HG02840 (cell line): ENCODE measurements at regions not wholly inside any gene's neighbourhood (a gene's known extent, or its start where the extent isn't known, plus 50 kb on each side); places are given as distances from the start of the nearest gene placed in this dataset.

ENCODE experiments used
- ATAC-seq: cut with Tn5 transposase; IDR thresholded peaks from one replicate; pipeline ENCODE4 v1.9.1; 2021; ENCODE audit warnings: mild to moderate bottlenecking, moderate library complexity, moderate number of reproducible peaks; ENCODE audit not compliant: unreplicated experiment, low FRiP score

- ATAC-seq, result no peak
These were observed 275.9 kb downstream of the RBM43 start for GRCh38 chr2:150985741-150986140.

DNA sequence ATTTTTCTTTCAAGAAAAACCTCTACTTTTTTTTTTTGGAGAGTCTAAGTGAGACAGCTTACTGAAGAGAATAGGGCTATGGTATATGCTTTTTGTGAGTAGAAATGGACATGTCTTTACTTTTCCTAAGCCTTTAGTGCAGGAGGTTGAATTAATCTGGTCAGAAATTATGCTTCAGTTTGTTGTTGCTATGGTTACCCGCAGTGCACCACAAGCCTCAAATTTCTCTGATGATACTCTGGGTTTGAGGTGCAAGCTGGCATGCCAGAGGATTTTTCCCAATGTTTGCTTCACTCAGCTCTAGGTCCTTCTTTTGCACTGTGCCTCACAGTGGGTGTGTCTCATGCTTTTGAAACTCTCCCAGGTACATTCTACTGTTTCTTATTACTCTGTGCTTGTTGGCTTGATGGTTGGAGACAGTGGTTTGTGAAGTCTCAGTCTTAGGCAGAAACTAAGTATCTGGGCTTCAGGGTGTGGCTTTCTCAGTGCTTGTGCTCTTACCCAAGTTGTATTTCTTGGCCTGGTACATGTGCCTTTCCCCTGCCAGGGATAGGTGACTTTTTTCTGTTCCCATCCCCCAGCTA lies 278.3 kb downstream of the RBM43 start:
- no peak for ATAC-seq

- ATAC-seq, result no peak
These were observed 279.8 kb downstream of the RBM43 start for GRCh38 chr2:150981826-150982225.

DNA sequence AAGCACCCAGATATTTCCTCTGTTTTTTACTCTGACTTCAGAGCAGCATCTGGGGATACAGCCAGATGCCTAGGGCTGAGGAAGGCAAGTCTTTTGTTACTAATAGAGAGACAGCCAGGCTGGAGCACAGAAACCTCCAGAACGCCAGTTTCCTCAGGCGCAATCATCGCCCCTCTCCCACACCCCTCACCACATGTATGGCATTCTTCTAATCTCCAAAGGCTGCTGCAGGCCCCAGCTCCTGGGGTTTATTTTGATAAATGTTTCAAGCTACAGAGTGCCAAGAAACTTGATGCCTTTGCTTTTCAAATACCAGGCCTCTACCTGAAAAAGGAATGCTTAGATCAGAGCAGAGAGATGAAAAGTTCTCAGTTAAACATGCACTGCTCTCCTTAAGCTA lies 283.6 kb downstream of the RBM43 start:
- no peak for ATAC-seq

DNA sequence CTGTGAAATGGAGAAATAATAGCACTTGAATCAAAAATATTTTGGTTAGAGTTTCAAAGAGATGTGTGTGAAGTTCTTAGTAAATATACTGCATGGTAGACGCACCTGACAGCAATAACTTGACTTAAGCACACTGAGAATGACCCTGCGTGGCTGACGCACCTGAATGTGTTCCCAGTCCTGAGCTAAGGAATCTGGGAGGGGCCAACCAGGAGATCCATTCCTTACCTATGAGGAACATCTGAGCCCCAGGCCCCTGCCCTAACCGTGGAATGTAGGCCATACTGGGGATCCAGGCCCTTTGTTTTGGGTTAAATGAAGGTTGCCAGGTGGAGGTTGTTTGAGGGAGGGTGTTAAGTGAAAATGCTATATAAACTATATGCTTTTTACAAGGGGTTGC lies 284.4 kb downstream of the RBM43 start:
- no peak for ATAC-seq

DNA sequence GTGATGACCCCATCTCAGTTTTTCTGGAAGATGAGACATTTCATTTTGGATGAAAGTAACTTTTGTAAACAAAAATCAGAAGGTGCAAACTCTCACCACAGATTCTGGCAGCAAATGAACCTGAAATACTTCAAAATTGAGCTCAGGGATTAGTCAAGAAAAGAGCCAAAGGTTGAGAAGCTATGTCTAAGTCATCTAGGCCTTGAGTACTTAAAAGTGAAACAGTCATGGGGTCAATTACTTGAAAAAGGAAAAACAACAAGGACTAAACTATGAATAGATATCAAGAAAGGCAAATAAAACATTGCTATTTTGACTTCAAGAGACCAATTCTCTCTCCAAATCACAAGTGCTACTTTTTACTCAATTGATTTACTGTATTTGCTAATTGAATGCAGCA lies 285.1 kb downstream of the RBM43 start:
- no peak for ATAC-seq

DNA sequence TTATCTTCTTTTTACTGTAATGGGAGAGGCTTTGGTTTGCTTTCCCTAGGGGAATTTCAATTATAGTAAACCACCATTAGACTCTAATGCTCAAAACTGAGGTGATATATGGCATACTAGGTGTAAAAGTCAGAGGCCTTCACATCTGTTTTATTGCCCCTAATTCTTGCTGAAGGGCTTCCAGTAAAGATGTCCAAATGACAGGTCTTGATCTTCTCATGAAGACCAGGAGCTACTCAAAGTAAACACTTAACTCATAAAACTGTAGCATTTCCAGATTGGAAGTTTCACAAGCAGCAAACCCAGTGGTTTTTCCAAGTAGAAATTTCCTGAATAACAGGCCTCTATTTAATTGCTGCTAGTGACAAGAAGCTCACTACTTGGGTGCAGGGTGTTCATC lies 286.8 kb downstream of the RBM43 start:
- ATAC-seq, result no peak

DNA sequence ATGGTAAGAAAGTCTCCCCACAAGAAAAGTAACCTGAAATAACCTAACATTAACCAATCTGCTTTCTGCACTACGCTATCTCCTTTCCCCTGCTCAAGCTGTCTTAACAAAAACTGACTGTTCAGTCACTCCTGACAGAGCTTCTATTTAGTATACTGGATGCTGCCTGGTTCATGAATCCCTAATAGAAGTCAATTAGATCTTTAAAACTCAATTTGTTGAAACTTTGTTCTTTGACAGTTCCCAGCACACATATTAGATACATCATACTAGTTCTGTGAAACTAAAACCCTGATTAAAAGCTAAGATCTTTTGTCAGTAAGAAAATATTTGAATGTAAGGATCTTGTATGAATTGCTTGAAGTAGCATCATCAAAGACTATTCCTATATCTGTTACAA lies 287.4 kb downstream of the RBM43 start:
- ATAC-seq, result no peak

GRCh38 chr2:150971910-150972309 lies 289.8 kb downstream of the RBM43 start:
- no peak for ATAC-seq

DNA sequence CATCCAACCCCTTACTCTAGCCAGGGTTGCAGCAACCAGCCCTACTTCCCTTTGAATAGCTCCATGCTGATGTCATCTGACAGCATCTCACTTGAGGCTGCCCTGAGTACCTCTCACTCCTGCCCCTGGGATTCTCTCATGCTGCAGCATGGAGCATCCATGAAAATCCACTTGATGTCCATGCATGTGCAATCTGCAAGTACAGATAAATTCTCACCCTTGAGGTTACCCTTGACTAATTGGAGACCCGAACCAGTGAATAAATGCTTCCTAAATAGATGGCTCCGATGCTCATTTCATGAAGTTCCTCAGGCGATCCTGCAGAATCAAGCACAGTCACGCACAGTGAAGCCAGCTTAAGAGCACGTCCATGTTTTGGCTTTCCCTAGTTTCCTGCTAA lies 298.3 kb downstream of the RBM43 start:
- ATAC-seq, result no peak

GRCh38 chr2:150955231-150955630 lies 306.4 kb downstream of the RBM43 start:
- no peak for ATAC-seq

DNA sequence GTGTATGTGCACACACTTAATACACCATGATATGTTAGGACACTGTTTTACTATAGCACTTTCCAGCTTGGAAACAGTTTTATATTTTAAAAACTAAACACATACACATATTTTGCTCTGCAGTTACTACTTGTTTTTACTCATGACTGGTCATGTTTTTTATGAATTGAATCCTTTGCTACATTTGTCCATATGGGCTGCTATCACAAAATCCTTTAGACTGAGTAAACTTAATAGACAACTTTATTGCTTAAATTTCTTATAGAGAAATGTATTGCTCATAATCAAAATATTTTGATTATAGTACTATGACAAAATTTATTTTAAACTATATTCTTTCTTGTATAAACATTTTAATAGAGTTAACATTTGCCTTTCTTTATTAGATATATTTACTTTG lies 314.8 kb downstream of the RBM43 start:
- no peak for ATAC-seq

DNA sequence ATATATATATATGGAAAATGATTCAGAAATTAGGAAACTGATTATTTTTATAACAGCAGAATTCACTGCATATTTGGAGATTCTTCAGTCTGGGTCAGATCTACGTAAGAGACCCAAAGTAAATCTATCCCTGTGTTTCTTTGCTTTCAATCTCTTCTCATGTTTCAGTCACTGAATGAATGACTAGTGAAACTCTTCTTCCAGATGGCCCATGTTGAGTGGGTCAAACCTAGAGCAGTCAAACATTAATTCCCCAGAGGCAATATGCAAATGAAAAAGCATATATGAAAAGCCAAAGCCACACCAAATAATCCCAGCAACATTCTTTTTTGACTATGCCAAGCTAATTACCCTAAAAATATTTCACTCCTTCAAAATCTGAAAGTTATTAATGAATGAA lies 317.3 kb downstream of the RBM43 start:
- no peak for ATAC-seq

DNA sequence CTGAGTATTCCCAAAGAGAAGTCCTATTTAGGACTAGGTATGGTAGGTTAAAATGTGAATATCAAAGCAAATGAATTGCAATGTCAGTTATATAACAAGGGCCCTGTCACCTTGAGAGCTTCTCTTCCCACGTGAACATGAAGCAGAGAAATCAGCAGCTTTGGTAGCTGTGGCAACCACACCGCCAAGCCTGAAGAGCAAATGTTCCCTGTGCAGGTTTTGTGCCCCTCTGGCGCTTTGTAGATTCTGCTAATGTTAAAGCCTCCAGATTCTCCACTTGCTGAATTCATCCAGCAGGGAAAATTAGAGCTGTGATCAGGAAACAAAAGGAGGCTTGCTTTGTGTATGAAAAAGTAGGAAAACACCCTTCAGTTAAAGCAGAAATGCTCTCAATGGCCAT lies 322.6 kb downstream of the RBM43 start:
- no peak for ATAC-seq

GRCh38 chr2:150938527-150938926 lies 323.1 kb downstream of the RBM43 start:
- ATAC-seq, result no peak

- no peak for ATAC-seq
These were observed 324.6 kb downstream of the RBM43 start for GRCh38 chr2:150937030-150937429.

DNA sequence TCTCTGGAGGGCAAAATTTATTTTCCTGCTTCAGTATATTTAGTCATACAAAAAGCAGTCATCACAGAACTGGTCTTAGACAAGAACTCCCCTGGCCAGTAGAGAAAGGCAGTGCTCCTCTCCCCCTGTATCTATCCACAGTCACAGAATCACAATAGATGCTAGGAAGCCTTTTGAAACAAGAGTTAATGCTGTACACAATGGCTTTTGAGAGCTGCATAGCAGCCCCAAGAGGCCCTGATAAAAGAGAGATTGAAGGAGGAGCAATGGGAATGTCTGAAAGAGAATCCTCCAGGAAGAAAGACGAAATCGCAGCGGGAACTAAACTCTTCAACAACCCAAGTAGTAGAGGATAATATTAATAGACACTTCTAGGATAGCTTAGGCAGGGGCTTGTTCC lies 330.2 kb downstream of the RBM43 start:
- no peak for ATAC-seq

DNA sequence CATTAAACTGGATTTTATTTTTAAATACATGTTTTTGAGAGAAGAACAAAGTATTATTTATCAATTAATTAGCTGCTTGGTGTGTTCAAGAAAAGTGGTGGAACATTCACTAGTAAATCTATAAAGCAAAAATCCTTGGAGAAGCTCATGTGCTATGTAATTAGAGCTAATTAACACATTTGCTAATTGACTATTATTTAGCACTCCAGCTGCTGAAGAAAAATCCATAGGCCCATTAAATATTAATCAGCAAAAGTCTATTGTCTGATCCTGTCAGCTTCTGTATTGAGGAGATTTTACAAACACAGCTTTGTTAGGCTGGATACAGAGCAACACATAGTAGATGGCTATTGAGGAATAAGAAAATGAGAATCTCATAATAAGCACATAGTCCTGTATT lies 336.1 kb downstream of the RBM43 start:
- ATAC-seq, result no peak

DNA sequence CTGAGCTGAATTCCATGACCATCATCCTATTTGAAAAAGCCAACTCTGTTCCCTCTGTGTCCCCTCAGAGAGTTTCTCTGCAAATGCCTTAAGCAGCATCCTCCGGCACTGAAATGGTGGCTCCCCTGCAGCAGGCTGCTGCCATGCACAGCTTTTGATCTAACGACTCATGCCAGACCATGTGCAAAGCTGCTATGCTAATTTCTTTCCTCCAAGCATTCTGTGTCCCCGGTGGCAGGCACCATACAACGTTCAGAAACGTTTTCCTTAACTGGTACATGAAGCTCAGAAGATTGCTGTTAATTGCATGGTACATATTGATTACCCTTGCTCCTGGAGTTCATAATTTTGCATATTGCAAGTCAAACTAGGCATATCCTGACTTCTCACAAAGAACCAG lies 336.8 kb downstream of the RBM43 start:
- ATAC-seq, result no peak

DNA sequence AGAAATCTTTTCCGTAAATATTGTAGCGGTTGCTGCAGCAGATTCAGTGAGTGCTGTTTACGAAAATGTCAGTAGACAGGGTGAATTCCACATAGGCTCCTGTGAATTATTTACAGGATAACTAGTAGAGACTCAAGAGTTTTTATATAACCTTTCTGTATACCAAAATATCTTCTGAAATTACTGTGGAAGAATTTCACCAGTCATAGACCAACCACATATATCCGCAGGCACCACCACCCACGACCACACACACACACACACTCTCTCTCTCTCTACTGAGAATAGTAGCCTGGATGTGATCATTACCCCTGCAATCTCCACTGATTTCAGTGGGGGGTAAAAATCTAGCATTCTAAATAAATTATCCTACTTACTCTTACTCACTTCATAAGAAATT lies 341.8 kb downstream of the RBM43 start:
- ATAC-seq, result no peak

GRCh38 chr2:150917961-150918713 lies 343.5 kb downstream of the RBM43 start:
- ATAC-seq, result no peak
